Activated T-cell treated with anti-CD3 and anti-CD28 coated beads for 1 hour (primary cell): ENCODE measurements at regions not wholly inside any gene's neighbourhood (a gene's known extent, or its start where the extent isn't known, plus 50 kb on each side); places are given as distances from the start of the nearest gene placed in this dataset.
"Not testable (repeated sequence)": the region's sequence is repeated elsewhere in the genome, so short reads cannot be mapped to it uniquely, and the experiment has no call there.

Source experiments
- DNase-seq: peaks from one replicate; pipeline ENCODE4 v3.0.0-alpha.2; 2020; ENCODE audit warnings: low read depth

DNA sequence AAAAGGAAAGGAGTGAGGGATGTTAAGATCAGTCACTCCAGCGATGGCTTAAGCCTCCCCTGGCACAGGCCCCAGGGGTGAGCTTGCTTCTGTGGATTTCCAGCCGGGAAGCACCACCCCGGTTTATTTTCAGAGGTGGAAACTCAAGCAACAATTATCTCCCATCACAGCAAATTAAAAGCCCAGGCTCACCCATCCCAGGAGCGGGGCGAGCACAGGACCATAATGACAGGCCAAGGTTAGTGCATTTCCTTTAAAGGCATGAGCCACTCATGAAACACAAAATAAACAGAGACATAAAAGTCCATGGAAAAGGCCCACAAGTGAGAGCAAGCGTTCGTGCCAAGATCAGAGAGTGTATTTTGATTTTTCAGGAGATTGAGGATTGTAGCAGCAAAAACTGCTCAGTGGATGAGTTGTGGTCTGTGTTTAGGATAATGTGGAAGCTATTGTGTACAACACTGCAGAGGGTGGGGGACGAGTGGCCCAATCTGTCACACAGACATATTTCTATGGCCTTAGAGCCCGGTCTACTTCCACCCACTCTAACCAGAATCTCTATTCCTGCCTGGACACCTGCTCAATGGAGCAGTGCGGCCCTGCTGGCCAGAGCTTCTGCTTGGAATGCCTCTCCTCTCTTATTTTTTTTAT is 111.4 kb upstream of the CDC42EP3 start:
- DNase-seq = no peak

DNA sequence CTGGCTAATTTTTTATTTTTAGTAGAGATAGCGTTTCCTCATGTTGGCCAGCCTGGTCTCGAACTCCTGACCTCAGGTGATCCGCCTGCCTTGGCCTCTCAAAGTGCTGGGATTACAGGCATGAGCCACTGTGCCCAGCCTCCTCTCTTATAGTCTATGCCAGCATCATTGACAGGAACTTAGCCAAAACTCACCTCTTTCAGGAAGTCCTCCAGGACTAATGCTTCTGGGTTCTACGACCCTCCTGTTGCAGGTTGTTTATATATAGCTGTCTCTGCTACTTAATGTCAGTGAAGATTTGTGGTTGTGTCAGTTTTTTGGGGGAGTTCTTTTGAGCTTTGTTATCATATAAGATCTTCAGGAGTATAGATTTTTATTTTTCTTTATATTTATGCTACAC is 112.1 kb upstream of the CDC42EP3 start:
- no peak for DNase-seq

DNA sequence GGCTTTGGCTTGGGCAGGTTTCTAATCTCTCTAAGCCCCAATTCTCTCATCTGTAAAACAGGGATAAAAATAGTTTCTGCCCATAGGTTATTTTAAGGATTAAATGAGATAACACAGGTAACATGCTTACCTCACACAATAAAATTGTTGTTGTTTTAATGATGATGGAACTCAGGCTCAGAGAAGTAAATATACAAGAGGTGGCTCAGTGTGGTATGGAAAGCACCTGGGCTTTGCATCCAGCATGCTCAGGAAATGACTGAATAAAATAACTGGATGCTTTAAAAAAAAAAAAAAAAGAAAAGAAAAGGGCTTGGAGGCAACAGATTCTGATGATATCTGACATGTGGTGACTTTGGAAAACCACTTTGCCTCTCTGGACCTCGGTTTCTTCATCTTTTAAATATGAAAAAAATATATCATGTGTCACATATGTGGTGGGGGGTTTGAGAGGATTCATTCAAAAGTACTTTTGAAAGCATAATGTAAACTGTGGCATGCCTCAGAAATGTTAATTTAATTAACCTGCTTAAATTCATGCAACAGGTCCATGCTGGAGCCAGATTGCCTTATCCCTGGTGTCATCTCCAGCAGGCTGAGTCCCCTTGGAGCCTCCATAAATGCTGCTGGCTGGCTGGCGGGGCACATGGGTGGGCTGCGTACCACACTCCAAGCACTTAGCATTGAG is 112.8 kb upstream of the CDC42EP3 start:
- no peak for DNase-seq

DNA sequence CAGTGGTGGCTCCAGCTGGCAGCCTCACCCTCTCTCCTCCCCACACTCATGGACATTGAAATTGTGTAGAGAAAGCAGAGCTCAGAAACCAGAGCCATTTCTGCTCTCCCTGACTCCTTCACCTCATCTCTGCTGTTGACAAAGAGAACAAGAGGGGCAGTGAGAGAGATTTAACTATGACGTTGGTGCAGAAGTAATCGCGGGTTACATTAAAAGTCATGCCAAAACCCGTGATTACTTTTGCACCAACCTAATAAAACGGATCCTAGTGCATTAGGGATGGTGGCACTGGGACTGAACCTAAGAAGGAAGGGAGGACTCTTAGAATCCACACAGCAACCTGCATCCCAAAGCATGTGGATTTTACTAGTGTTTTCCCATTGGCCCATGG is 113.3 kb upstream of the CDC42EP3 start:
- DNase-seq = no peak

DNA sequence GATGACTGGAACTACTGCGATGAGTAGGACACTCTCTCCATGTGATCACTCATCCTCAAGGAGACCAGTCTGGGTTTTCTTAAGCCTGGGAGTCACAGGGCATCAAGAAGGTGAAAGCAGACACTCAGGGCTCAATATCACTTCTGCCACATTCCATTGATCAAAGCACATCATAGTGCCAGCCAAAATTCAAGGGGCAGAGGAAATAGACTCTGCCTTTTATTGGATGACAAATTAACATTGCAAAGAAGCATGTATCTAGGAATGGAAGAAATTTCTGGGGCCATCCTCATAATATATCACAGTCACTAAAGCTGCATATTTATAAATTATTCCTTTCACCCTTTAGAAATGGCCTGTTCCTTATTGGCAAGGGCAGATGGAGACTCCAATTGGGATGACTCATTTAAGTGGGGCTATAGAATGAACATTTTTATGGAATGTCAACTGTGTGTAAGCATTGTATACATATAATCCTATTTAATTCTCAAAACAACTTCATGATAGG is 114.8 kb upstream of the CDC42EP3 start:
- DNase-seq = no peak

DNA sequence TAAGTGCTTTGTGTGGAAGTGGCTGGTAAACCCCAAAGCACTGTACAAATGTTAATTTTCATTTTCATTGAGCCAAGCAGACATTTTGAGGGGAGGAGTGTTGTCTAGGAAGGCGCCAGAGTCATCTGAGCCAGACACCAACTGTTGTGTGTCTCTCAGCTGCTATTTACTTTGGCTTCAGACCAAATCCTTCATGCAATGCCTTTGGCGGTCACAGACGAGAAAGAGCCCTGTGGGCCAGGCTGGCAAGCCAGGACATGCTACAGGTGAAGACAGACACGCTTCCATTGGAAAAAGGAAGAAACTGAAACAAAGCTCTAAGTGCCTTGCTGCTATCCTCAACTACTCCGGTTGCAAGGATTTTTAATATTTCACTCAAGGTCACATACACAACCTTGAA is 115.4 kb upstream of the CDC42EP3 start:
- DNase-seq = no peak

DNA sequence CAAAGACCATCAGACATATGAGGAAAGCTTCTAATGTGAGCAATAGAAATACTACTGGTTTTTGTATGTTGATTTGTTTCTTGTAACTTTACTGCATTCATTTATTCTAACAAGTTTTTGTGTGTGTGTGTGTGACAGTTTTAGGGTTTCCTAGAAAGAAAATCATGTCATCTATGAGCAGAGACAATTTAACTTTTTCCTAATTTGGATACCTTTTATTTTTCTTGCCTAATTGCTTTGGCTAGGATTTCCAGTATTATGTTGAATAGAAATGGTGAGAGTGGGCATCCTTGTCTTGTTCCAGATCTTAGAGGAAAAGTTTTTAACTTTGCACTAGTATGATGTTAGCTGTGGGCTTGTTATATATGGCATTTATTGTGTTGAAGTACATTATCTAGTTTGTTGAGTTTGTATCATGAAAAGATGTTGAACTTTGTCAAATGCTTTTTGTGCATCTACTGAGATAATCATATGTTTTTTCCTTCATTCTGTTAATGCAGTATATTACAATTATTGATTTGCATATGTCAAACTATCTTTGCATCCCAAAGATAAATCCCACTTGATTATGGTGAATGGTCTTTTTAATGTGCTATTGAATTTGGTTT is 117.3 kb upstream of the CDC42EP3 start:
- no peak for DNase-seq

DNA sequence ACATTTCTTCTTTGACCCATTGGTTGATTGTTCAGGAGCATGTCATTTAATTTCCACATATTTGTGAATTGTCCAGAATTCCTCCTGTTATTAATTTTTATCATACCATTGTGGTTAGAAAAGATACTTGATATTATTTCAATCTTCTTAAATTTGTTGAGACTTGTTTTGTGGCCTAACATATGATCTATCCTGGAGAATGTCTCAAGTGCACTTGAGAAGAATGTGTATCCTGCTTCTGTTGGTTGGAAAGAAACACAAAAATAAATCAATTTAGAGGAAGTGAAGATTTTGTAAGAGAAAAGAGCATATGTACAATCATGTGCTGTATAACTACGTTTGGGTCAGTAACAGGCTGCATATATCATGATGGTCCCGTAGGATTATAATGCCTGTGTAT is 118.6 kb upstream of the CDC42EP3 start:
- DNase-seq = no peak

DNA sequence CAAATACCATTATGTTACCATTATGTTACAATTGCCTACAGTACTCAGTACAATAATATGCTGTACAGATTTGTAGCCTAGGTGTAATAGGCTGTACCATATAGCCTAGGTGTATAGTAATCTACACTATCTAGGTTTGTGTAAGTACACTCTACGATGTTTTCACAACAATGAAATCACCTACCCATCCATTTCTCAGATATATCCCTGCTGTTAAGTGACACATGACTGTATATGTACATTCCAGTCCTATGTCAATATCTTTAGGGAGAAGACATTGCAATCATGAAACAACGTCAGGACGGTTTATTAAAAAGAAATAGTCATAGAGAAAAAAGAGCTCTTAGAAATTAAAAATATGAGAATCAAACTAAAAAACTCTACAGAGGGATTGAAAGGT is 119.0 kb upstream of the CDC42EP3 start:
- DNase-seq = no peak

DNA sequence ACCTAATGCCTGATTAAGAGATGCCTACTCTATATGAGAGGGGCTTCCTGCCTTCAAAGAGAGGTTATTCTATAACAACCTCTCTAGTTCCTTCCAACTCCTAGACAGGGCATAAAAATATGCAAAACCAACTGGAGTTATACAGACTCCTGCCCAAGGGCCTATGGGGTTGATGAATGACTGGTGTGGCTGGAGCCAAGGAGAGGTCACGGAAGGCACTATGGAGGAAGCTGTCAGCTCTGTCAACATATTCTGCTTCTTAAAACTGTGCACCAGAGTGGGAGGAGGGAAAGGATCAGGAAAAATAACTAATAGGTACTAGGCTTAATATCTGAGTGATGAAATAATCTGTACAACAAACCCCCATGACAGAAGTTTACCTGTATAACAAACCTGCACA is 120.9 kb upstream of the CDC42EP3 start:
- DNase-seq = no peak

DNA sequence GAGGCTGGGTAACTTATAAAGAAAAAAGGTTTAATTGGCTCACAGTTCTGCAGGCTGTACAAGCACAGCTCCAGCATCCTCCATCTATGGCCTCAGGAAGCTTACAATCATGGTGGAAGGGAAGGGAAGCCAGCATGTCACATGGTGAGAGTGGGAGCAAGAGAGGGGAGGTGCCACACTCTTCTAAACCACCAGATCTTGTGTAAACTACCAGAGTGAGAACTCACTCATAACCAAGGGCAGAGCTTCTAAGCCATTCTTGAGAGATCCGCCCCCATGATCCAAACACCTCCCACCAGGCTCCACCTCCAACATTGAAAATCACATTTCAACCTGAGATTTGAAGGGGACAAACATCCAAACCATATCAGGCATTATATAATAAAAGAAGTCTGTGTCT is 121.6 kb upstream of the CDC42EP3 start:
- no peak for DNase-seq

DNA sequence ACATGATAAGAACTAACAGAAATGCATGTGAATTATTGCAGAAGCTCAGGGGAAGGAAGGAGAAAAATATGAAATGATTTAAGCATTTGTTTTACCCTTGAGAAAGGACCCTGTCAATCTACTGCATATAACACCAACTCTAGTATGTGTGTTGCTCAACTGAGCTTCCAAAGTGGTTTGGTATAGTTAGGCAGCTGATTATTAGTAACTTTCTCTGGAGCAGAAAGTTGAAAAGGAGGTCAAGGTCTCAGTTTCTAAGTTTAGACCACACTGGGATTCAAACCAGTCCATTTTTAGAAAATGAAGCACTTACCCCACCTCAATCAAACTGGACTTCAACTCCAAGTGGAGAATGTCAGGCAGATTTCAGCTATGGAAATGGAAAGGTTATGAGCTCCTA is 123.3 kb upstream of the CDC42EP3 start:
- DNase-seq = no peak

DNA sequence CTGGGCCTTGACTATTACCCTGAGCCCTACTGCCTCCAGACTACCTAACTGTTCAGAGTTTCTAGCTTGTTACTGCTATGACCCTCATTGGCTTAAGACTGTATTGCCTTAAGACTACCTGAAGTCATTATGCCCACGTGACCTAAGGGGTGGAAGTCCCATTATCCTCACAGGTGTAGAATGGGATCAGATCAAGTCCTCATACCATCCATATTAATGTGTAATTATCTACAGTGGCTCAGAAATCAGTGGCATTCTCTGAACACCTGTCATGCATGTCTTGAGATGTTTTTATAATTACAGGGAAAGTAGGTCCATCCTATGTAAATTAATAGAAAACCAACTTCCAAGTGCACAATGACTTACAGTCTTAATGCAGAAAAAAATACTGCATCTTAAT is 124.0 kb upstream of the CDC42EP3 start:
- DNase-seq = no peak

DNA sequence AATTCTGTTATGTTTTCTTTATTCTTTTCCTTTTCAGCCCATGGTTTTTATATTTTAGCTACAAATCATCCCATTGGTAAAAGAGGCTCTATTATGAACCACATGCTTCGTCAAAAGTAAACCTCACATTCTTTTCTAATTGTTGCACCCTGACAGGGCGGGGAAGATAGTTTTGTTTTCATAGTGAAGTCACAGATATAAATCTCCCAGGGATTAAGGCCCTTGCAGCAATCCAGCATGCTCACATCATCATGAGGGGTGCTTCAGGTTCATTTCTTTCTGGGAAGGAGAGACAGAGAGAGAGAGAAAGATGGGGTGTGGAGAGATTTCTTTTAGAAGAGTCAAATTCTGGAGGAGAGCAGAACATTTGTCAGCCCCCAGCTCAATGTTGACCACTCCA is 124.5 kb upstream of the CDC42EP3 start:
- no peak for DNase-seq

DNA sequence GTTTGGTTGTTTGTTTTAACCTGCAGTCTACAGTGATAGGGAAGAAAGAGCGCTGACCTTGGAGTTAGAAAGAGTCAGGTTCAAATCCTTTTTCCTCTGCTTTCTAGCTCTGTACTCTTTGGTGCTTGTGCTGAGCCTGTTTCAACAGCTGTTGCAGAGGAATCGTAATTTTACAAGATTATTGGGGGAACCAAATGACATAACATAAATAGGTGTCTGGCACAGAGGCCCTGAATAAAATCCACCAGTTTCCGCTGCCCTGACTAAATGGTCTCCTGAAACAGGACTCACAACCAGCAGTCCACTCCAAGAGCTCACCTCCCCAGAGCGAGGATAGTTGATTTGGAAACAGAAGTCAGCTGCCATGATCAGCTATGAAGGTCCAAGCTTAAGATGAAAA is 125.0 kb upstream of the CDC42EP3 start:
- DNase-seq = no peak

DNA sequence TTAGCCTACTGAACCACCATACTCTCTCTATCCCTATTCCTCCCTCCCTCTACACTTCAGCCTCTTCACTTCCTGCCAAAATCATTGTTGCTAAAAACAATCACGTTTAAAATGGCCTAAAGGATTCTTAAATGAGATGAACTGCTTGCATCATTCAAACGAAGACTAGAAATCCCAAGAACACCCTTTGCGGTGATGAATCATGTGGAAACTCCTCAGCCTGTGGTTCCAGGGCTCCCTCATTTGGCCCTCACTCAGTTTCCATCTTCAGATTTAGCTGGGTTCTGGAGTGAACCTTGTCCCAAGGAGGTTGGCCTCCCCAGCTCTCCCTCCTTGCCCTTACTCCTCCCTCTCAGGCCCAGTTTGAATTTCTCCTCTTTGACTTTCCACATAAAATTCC is 125.6 kb upstream of the CDC42EP3 start:
- no peak for DNase-seq

DNA sequence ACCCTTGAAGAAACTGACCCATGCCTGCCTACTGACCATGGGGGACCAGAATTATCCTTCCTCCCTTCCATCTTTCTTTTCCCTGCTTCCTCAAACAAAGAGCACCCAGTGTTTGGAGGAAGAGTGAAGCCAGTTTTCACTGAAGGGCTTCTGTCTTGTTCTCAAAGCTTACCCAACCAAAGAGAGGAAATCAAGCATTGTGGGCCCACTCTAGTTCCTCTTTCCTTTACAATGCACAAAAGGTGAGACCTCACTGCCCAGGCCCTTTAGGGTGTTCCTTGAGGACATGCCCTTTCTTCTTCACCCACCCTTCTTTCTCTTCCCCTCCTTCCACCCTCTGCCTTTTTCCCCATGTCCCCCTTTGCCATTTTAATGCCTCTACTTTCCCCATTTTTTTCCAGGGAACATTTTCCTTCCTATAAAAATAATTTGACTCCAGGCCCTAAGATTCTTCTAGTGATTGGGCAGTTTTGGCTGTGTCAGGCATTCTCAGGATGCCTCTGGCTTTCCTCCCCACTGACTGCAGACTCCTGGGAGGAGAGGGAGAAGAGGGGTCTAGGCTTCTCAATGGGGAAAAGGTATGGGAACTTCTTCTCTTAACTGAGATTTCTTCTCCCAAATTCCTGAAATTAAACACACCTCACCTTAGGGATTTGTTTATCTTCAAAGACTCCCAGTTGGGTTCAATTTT is 126.6 kb upstream of the RMDN2 start:
- no peak for DNase-seq

DNA sequence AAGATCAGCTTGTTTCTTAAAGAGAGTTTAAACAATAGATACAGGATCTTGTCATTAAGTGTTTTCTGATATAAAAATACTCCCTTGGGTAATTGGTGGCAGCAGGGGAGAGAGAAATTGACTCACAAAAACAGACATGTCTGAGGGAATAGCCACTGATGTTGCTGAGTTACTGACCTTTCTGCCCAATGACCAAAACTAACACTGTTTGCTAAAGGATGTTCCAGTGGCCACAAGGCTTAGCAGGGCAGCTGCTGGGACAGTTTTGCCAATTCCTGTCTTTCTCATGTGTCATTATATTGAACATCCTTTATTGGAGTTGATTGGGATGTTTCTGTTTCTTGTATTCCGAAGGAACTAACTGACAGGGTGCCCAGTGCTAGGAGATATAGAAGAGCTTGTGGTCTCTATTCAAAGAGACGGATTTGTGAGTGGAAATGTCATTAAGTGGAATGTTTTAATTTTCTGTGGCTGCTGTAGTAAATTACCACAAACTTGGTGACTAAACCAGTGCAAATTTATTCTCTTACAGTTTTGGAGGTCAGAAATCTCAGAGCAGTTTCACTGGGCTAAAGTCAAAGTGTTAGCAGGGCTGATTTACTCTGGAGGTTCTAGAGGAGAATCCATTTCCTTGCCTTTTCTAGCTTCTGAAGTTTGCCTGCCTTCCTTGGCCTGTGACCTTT is 124.8 kb upstream of the RMDN2 start:
- DNase-seq = no peak

DNA sequence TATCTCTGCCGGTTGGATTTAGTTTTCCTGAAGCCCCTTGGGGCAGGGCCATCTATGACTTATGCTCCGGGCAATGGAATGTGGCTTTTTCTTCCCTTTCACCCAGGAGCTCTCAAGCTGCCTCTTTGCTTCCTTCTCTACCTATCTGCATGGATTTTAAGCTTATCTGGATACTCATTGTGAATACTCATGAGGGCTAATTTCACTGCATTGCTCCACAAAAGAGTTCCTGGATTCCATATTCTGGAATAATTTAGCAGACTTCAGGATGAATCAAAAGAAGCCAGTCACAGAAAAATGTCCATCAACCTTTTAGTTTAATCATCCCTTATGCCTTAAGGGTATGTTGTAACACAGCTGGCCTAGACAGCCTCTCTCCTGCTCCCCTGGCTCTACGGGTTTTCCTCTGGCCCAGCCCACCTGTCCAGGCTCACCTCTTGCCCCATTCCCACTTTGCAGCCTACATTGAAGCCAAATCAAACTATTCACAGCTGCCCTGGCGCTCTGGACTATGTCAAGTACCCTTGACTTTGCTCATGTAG is 122.8 kb upstream of the RMDN2 start:
- no peak for DNase-seq

DNA sequence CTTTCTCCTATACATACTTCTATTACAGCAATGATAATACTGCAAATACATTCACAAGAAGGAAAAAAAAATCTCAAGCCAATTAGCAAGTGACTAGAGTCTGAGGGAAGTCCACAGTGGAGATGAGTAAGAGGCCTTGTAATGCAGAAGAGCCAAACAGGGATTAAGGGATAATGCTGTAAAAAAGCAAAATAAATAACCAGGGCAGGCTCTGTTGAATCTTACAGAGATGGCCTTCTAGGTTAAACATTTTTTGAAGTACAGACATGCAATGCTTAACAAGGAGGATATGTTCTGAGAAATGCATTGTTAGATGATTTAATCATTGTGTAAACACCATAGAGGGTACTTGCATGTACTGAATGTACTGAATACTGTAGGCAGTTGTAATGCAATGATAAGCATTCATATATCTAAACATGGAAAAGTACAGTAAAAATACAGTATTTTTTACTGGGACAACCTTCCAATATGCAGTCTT is 122.1 kb upstream of the RMDN2 start:
- no peak for DNase-seq

DNA sequence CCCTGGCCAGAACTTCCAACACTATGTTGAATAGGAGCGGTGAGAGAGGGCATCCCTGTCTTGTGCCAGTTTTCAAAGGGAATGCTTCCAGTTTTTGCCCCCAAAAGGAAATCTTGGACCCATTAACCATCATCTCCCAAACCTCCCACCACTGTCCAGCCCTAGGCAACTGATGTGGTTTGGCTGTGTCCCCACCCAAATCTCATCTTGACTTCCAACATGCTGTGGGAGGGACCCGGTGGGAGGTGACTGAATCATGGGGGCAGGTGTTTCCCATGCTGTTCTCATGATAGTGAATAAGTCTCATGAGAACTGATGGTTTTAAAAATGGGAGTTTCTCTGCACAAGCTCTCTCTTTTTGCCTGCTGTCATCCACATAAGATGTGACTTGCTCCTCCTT is 119.1 kb upstream of the RMDN2 start:
- DNase-seq = not testable (repeated sequence)

DNA sequence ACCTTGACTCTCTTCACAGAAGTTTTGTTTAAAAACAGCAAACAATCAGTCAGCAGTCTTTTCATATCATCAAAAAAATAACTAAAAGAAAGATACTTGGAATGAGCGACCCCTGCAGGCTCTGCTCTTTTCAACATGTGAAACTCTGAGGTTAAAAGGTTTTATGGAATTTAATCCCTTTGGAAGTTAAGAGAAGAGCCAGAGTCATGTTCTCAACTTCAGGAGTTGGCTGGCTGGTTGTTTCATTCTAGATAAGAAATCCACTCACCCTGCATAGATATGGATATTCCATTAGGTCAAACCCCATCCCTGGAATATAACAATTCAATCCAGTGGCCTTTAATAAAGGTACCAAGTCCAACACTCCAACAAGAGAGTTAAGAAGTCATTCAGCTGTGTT is 115.6 kb upstream of the RMDN2 start:
- no peak for DNase-seq
